MM.1S (cell line): ENCODE measurements at regions not wholly inside any gene's neighbourhood (a gene's known extent, or its start where the extent isn't known, plus 50 kb on each side); places are given as distances from the start of the nearest gene placed in this dataset.

ENCODE experiments used
- DNase-seq: peaks from one replicate; pipeline ENCODE4 v3.0.0-alpha.2; 2015
- H2AFZ ChIP-seq: fragments of 300-600 bp; sonication (generic); 2 replicates; pipeline ENCODE4 v1.6.0; 2016; ENCODE audit warnings: antibody characterized with exemption, low read length
- H3F3A ChIP-seq: fragments of 300-600 bp; sonication (generic); 2 replicates; pipeline ENCODE4 v1.6.1; 2016; ENCODE audit warnings: mild to moderate bottlenecking, antibody characterized with exemption, low read length, moderate library complexity, mixed read lengths; ENCODE audit not compliant: insufficient read depth
- H3K27ac ChIP-seq: fragments of 300-600 bp; sonication (generic); 2 replicates; pipeline ENCODE4 v1.5.1; 2016; ENCODE audit warnings: mild to moderate bottlenecking, low read length
- H3K27me3 ChIP-seq: fragments of 300-600 bp; sonication (generic); replicated peaks from 2 replicates; pipeline ENCODE4 v1.6.0; 2016; ENCODE audit warnings: low read length; ENCODE audit not compliant: insufficient read depth
- H3K36me3 ChIP-seq: fragments of 300-600 bp; sonication (generic); replicated peaks from 2 replicates; pipeline ENCODE4 v1.6.1; 2016; ENCODE audit warnings: mild to moderate bottlenecking, low read length, mixed read lengths; ENCODE audit not compliant: insufficient read depth
- H3K4me1 ChIP-seq: fragments of 300-600 bp; sonication (generic); 2 replicates; pipeline ENCODE4 v1.6.1; 2016; ENCODE audit warnings: low read length, mixed read lengths
- H3K4me2 ChIP-seq: fragments of 300-600 bp; sonication (generic); 2 replicates; pipeline ENCODE4 v1.6.0; 2016; ENCODE audit warnings: low read depth, low read length
- H3K4me3 ChIP-seq: fragments of 300-600 bp; sonication (generic); 2 replicates; pipeline ENCODE4 v1.5.1; 2016; ENCODE audit warnings: low read length, mixed read lengths
- H3K79me2 ChIP-seq: fragments of 300-600 bp; sonication (generic); 2 replicates; pipeline ENCODE4 v1.6.1; 2016; ENCODE audit warnings: mixed run types, low read length, mixed read lengths
- H3K9ac ChIP-seq: fragments of 300-600 bp; sonication (generic); 2 replicates; pipeline ENCODE4 v1.6.1; 2016; ENCODE audit warnings: low read length, mixed read lengths
- H3K9me2 ChIP-seq: fragments of 300-600 bp; sonication (generic); replicated peaks from 2 replicates; pipeline ENCODE4 v1.6.1; 2016; ENCODE audit warnings: mild to moderate bottlenecking, low read length, mixed read lengths; ENCODE audit not compliant: insufficient read depth
- H3K9me3 ChIP-seq: fragments of 300-600 bp; sonication (generic); replicated peaks from 2 replicates; pipeline ENCODE4 v1.6.1; 2016; ENCODE audit warnings: mild to moderate bottlenecking, low read length, mixed read lengths; ENCODE audit not compliant: insufficient read depth
- H4K20me1 ChIP-seq: fragments of 300-600 bp; sonication (generic); 2 replicates; pipeline ENCODE4 v1.6.1; 2016; ENCODE audit warnings: mild to moderate bottlenecking, low read length, moderate library complexity, mixed read lengths; ENCODE audit not compliant: insufficient read depth
- EZH2 ChIP-seq: fragments of 300-600 bp; sonication (generic); optimal IDR thresholded peaks from 2 replicates; pipeline ENCODE3; 2017; ENCODE audit warnings: low read depth, mild to moderate bottlenecking, antibody characterized with exemption, low read length, mixed read lengths
- EZH2phosphoT487 ChIP-seq: fragments of 300-600 bp; sonication (generic); IDR thresholded peaks from 2 replicates; pipeline ENCODE4 v1.6.1; 2018; ENCODE audit warnings: antibody characterized with exemption, low read length
- TF ChIP-seq, protein P1 (sequence below): fragments of 300-600 bp; sonication (generic); IDR thresholded peaks from 2 replicates; pipeline ENCODE4 v1.5.1; 2016; ENCODE audit warnings: antibody characterized with exemption, low read length, mixed read lengths

DNA sequence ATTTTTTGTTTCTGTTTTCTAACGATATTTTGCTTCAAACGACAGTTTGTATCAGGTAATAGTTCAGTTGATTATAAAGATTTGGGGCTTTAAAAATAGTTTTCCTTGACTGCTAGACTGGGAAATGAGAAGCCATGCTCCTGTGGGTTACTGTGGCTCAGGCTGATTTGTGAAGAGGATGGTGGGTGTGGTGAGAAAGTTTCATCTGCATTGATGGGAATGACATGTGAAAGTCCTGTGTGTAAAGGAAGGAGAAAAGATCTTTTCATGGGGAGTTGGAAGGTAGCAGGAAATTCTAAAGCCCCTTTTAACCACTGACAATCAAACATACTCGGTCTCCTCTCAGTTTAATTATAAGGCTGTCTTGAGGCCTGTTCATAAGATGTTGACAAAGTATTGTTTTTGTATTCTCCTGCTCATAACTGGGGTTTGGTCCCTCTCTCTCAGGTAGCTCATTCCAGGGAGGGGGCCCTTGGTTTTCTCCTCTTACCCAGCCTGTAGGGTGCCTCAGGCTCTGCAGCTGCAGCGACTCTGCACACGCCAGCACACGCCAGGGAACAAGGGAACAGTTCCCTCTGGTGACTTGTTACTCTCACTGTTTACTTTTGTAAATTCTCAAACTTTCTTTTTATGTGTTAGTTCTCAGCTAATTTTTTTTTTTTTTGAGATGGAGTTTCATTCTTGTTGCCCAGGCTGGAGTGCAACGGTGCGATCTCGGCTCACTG, 91.6 kb downstream of the CARTPT start:
- Histone ChIP-seq H3K36me3 (no peaks in the 10 kb centered on the region), H3K27me3 (no peaks in the 10 kb centered on the region), H3K9me3 (no peaks in the 10 kb centered on the region), H3K4me3 (no peak overlapping the region), H3K4me1 (no peaks in the 10 kb centered on the region), H3K4me2 (no peak overlapping the region), H4K20me1 (no peaks in the 10 kb centered on the region), H3K79me2 (no peaks in the 10 kb centered on the region), H3K9me2 (no peaks in the 10 kb centered on the region), H2AFZ (no peak overlapping the region), H3K9ac (no peak overlapping the region), H3K27ac (no peak overlapping the region), H3F3A (no peaks in the 10 kb centered on the region)
- DNase-seq: no peak
- TF ChIP-seq EZH2 (no peak), EZH2phosphoT487 (no peak)
- TF ChIP-seq, protein P1, sequence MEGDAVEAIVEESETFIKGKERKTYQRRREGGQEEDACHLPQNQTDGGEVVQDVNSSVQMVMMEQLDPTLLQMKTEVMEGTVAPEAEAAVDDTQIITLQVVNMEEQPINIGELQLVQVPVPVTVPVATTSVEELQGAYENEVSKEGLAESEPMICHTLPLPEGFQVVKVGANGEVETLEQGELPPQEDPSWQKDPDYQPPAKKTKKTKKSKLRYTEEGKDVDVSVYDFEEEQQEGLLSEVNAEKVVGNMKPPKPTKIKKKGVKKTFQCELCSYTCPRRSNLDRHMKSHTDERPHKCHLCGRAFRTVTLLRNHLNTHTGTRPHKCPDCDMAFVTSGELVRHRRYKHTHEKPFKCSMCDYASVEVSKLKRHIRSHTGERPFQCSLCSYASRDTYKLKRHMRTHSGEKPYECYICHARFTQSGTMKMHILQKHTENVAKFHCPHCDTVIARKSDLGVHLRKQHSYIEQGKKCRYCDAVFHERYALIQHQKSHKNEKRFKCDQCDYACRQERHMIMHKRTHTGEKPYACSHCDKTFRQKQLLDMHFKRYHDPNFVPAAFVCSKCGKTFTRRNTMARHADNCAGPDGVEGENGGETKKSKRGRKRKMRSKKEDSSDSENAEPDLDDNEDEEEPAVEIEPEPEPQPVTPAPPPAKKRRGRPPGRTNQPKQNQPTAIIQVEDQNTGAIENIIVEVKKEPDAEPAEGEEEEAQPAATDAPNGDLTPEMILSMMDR: no peak

DNA sequence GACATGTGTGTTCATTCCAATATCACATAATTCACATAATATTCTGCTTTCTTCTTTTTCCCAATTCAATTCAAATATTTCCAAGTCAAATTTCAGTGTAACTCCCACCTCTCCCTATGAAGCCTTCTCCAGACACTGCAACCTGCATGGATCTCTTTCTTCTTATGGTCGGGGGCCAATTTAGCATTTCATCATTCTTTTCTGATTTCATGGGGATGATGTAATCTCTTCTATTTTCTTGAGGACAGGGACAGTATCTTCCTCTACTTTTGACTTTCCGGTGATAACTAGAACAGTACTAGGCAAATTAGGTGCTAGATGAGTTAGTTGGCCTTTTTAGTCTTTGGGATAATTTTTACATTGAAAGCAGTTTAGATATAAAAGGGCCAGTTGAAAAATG, 92.7 kb downstream of the CARTPT start:
- H3K36me3 ChIP-seq: no peaks in the 10 kb centered on the region
- TF ChIP-seq EZH2: no peak
- TF ChIP-seq EZH2phosphoT487: no peak
- TF ChIP-seq, protein P1: no peak
- H3K9me2 ChIP-seq: no peaks in the 10 kb centered on the region
- H3K4me2 ChIP-seq: no peak overlapping the region
- H3F3A ChIP-seq: no peaks in the 10 kb centered on the region
- no peaks in the 10 kb centered on the region for H3K4me1 ChIP-seq
- no peaks in the 10 kb centered on the region for H3K9me3 ChIP-seq
- H3K27ac ChIP-seq: no peak overlapping the region
- no peaks in the 10 kb centered on the region for H3K79me2 ChIP-seq
- no peak overlapping the region for H3K9ac ChIP-seq
- H3K27me3 ChIP-seq: no peaks in the 10 kb centered on the region
- H3K4me3 ChIP-seq: no peak overlapping the region
- no peak for DNase-seq
- no peaks in the 10 kb centered on the region for H4K20me1 ChIP-seq
- H2AFZ ChIP-seq: no peak overlapping the region

DNA sequence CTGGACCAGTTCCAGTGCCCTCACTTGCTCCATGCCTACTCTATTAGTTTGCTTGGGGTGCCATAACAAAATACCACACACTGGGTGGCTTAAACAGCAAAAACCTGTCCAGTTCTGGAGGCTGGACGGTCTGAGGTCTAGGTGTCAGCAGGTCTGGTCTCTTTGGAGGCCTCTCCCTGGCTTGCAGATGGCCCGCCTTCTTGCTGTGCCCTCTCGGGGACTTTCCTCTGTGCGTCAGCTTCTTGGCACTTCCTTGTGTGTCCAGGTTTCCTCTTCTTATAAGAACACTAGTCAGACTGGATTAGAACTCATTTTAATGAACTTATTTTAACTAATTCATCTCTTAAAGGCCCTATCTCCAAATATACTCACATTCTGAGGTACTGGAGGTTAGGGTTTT, 97.2 kb downstream of the CARTPT start:
- H3K27me3 ChIP-seq: no peaks in the 10 kb centered on the region
- no peak for TF ChIP-seq EZH2
- TF ChIP-seq EZH2phosphoT487: no peak
- TF ChIP-seq, protein P1: no peak
- no peak overlapping the region for H3K9ac ChIP-seq
- no peak overlapping the region for H3K4me3 ChIP-seq
- H3K9me2 ChIP-seq: no peaks in the 10 kb centered on the region
- H3K4me1 ChIP-seq: no peaks in the 10 kb centered on the region
- DNase-seq: no peak
- no peak overlapping the region for H3K4me2 ChIP-seq
- H3K27ac ChIP-seq: no peak overlapping the region
- H3K36me3 ChIP-seq: no peaks in the 10 kb centered on the region
- H4K20me1 ChIP-seq: no peaks in the 10 kb centered on the region
- no peaks in the 10 kb centered on the region for H3K9me3 ChIP-seq
- no peak overlapping the region for H2AFZ ChIP-seq
- no peaks in the 10 kb centered on the region for H3F3A ChIP-seq
- no peaks in the 10 kb centered on the region for H3K79me2 ChIP-seq
